22Rv1 (cell line): ENCODE measurements at regions not wholly inside any gene's neighbourhood (a gene's known extent, or its start where the extent isn't known, plus 50 kb on each side); places are given as distances from the start of the nearest gene placed in this dataset.

Source experiments
- H3K27ac ChIP-seq: fragments of 450-650 bp; 2 replicates; pipeline ENCODE4 v1.5.1; 2017
- CTCF ChIP-seq: fragments of 450-650 bp; IDR thresholded peaks from 2 replicates; pipeline ENCODE4 v1.5.1; 2017; ENCODE audit warnings: mild to moderate bottlenecking
- ZFX ChIP-seq: fragments of 450-650 bp; IDR thresholded peaks from 2 replicates; pipeline ENCODE4 v1.6.1; 2017; ENCODE audit warnings: antibody characterized with exemption, borderline replicate concordance

- no peak overlapping the region for H3K27ac ChIP-seq
- TF ChIP-seq ZFX (no peak), CTCF (no peak)
These were observed 302.1 kb downstream of the PCDH17 start for GRCh38 chr13:57933606-57934005.

GRCh38 chr13:57935965-57936364 lies 304.4 kb downstream of the PCDH17 start:
- TF ChIP-seq ZFX (no peak), CTCF (no peak)
- H3K27ac ChIP-seq, result no peak overlapping the region

- peak overlapping the region; percentile 4 for H3K27ac ChIP-seq
- TF ChIP-seq CTCF, result no peak
These were observed 314.8 kb downstream of the PCDH17 start for GRCh38 chr13:57946361-57946760.

GRCh38 chr13:57948884-57949283 lies 317.3 kb downstream of the PCDH17 start:
- TF ChIP-seq ZFX, result no peak
- no peak overlapping the region for H3K27ac ChIP-seq

GRCh38 chr13:57969951-57970350 lies 338.4 kb downstream of the PCDH17 start:
- TF ChIP-seq CTCF (no peak), ZFX (no peak)

GRCh38 chr13:57970404-57970803 lies 338.9 kb downstream of the PCDH17 start:
- no peak for TF ChIP-seq CTCF
- no peak for TF ChIP-seq ZFX
- H3K27ac ChIP-seq, result no peak overlapping the region

More at GRCh38 chr13:57969951-57970350, 338.4 kb downstream of the PCDH17 start:
- H3K27ac ChIP-seq, result no peak overlapping the region

- no peak for TF ChIP-seq CTCF
- no peak for TF ChIP-seq ZFX
- no peak overlapping the region for H3K27ac ChIP-seq
These were observed 351.2 kb downstream of the PCDH17 start for GRCh38 chr13:57982782-57983181.

GRCh38 chr13:57988276-57988675 lies 356.7 kb downstream of the PCDH17 start:
- TF ChIP-seq ZFX (no peak), CTCF (no peak)

More at GRCh38 chr13:57988276-57988675, 356.7 kb downstream of the PCDH17 start:
- no peak overlapping the region for H3K27ac ChIP-seq
